ENCODE measurements at regions not wholly inside any gene's neighbourhood (a gene's known extent, or its start where the extent isn't known, plus 50 kb on each side); places are given as distances from the start of the nearest gene placed in this dataset.

GRCh38 chr7:82757-83155, 109.6 kb upstream of the FAM20C start:
- no peak for TF ChIP-seq ZNF274 (IDR thresholded peaks at IDR 0.05; ENCODE audit: low read depth, low read length)
- TF ChIP-seq SUZ12 (IDR thresholded peaks at IDR 0.05; ENCODE audit: extremely low read depth, insufficient read depth, insufficient read length) = no peak
